ENCODE measurements at regions not wholly inside any gene's neighbourhood (a gene's known extent, or its start where the extent isn't known, plus 50 kb on each side); places are given as distances from the start of the nearest gene placed in this dataset.

GRCh38 chr13:74398599-74398998, 264.4 kb upstream of the KLF12 start:
- H3K36me3 ChIP-seq (ENCODE audit: control insufficient read depth, low read length), result no peaks in the 10 kb centered on the region
- H4K20me1 ChIP-seq (ENCODE audit: control insufficient read depth, insufficient read depth, low read depth, low read length), result no peaks in the 10 kb centered on the region
- H3K4me2 ChIP-seq (ENCODE audit: low read length), result no peak overlapping the region
- no peaks in the 10 kb centered on the region; the same call in 1 of the 2 replicates for H3K9me2 ChIP-seq (replicated peaks; ENCODE audit: control insufficient read depth, low read length)
- no peak overlapping the region for H3K4me3 ChIP-seq (ENCODE audit: low read length)
- no peaks in the 10 kb centered on the region for H3K4me1 ChIP-seq (ENCODE audit: control insufficient read depth, low read length)
- no peak overlapping the region for H3K27ac ChIP-seq (ENCODE audit: low read depth, low read length)
- H3K9me3 ChIP-seq (ENCODE audit: control insufficient read depth, insufficient read depth, low read length), result no peaks in the 10 kb centered on the region
- H3K27me3 ChIP-seq (ENCODE audit: control insufficient read depth, low read length), result no peaks in the 10 kb centered on the region
- no peaks in the 10 kb centered on the region for H3K79me2 ChIP-seq (ENCODE audit: control insufficient read depth, low read length)
- H3F3A ChIP-seq (ENCODE audit: control insufficient read depth, insufficient read depth), result no peaks in the 10 kb centered on the region
- no peak for TF ChIP-seq EZH2phosphoT487 (IDR thresholded peaks at IDR 0.05; ENCODE audit: borderline replicate concordance, low read length)
- no peak for TF ChIP-seq CTCF (IDR thresholded peaks at IDR 0.05; ENCODE audit: low read depth, low read length, poor library complexity, severe bottlenecking)

- Histone ChIP-seq H3K79me2 (ENCODE audit: control insufficient read depth, low read length) (no peaks in the 10 kb centered on the region), H4K20me1 (ENCODE audit: control insufficient read depth, insufficient read depth, low read depth, low read length) (no peaks in the 10 kb centered on the region), H3K9me3 (ENCODE audit: control insufficient read depth, insufficient read depth, low read length) (no peaks in the 10 kb centered on the region), H3K9me2 (replicated peaks; ENCODE audit: control insufficient read depth, low read length) (no peaks in the 10 kb centered on the region), H3K4me3 (ENCODE audit: low read length) (no peak overlapping the region), H3F3A (ENCODE audit: control insufficient read depth, insufficient read depth) (no peaks in the 10 kb centered on the region), H3K27me3 (ENCODE audit: control insufficient read depth, low read length) (no peaks in the 10 kb centered on the region), H3K4me2 (ENCODE audit: low read length) (no peak overlapping the region), H3K27ac (ENCODE audit: low read depth, low read length) (no peak overlapping the region), H3K4me1 (ENCODE audit: control insufficient read depth, low read length) (no peaks in the 10 kb centered on the region), H3K36me3 (ENCODE audit: control insufficient read depth, low read length) (no peaks in the 10 kb centered on the region)
- TF ChIP-seq CTCF (IDR thresholded peaks at IDR 0.05; ENCODE audit: low read depth, low read length, poor library complexity, severe bottlenecking) (no peak), EZH2phosphoT487 (IDR thresholded peaks at IDR 0.05; ENCODE audit: borderline replicate concordance, low read length) (no peak)
Observed at GRCh38 chr13:74389056-74389455, 254.9 kb upstream of the KLF12 start.

- H3K27me3 ChIP-seq (ENCODE audit: control insufficient read depth, low read length), result no peaks in the 10 kb centered on the region
- no peaks in the 10 kb centered on the region for H3F3A ChIP-seq (ENCODE audit: control insufficient read depth, insufficient read depth)
- no peak overlapping the region for H3K4me3 ChIP-seq (ENCODE audit: low read length)
- H4K20me1 ChIP-seq (ENCODE audit: control insufficient read depth, insufficient read depth, low read depth, low read length), result no peaks in the 10 kb centered on the region
- no peak overlapping the region for H3K4me2 ChIP-seq (ENCODE audit: low read length)
- no peaks in the 10 kb centered on the region for H3K9me3 ChIP-seq (ENCODE audit: control insufficient read depth, insufficient read depth, low read length)
- H3K36me3 ChIP-seq (ENCODE audit: control insufficient read depth, low read length), result no peaks in the 10 kb centered on the region
- H3K27ac ChIP-seq (ENCODE audit: low read depth, low read length), result no peak overlapping the region
- TF ChIP-seq EZH2phosphoT487 (IDR thresholded peaks at IDR 0.05; ENCODE audit: borderline replicate concordance, low read length) (no peak), CTCF (IDR thresholded peaks at IDR 0.05; ENCODE audit: low read depth, low read length, poor library complexity, severe bottlenecking) (no peak)
- H3K9me2 ChIP-seq (replicated peaks; ENCODE audit: control insufficient read depth, low read length), result no peaks in the 10 kb centered on the region
- H3K4me1 ChIP-seq (ENCODE audit: control insufficient read depth, low read length), result no peaks in the 10 kb centered on the region
- no peaks in the 10 kb centered on the region for H3K79me2 ChIP-seq (ENCODE audit: control insufficient read depth, low read length)
Observed at GRCh38 chr13:74388626-74389025, 254.4 kb upstream of the KLF12 start.

DNA sequence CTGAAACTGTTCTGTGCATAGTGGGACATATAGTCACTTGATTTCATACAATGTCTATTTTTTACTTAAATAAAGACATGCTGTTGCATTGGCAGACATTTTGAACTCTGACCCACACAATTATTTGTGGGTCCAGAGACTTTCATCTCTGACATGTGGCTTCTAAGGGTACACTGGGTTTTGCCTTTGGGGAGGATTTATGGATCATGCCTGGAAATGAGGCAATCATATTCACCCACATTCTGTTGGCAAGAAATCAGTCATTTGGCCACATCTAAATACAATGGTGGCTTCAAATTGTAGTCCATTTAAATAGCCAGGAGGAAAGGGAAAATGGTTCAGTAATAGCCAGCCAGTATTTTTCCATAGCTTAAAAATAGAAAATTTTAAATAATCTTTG, 238.3 kb upstream of the KLF12 start:
- no peaks in the 10 kb centered on the region for H3K9me3 ChIP-seq (ENCODE audit: control insufficient read depth, insufficient read depth, low read length)
- no peaks in the 10 kb centered on the region for H3K79me2 ChIP-seq (ENCODE audit: control insufficient read depth, low read length)
- no peaks in the 10 kb centered on the region for H3K4me1 ChIP-seq (ENCODE audit: control insufficient read depth, low read length)
- H4K20me1 ChIP-seq (ENCODE audit: control insufficient read depth, insufficient read depth, low read depth, low read length), result no peaks in the 10 kb centered on the region
- H3F3A ChIP-seq (ENCODE audit: control insufficient read depth, insufficient read depth), result no peaks in the 10 kb centered on the region
- H3K4me2 ChIP-seq (ENCODE audit: low read length), result no peak overlapping the region
- H3K36me3 ChIP-seq (ENCODE audit: control insufficient read depth, low read length), result no peaks in the 10 kb centered on the region
- no peak overlapping the region for H3K4me3 ChIP-seq (ENCODE audit: low read length)
- no peak overlapping the region for H3K27ac ChIP-seq (ENCODE audit: low read depth, low read length)
- TF ChIP-seq EZH2phosphoT487 (IDR thresholded peaks at IDR 0.05; ENCODE audit: borderline replicate concordance, low read length) (no peak), CTCF (IDR thresholded peaks at IDR 0.05; ENCODE audit: low read depth, low read length, poor library complexity, severe bottlenecking) (no peak)
- no peaks in the 10 kb centered on the region for H3K9me2 ChIP-seq (replicated peaks; ENCODE audit: control insufficient read depth, low read length)
- H3K27me3 ChIP-seq (ENCODE audit: control insufficient read depth, low read length), result no peaks in the 10 kb centered on the region
